Upper lobe of left lung (tissue), 4 donors: ENCODE measurements at regions not wholly inside any gene's neighbourhood (a gene's known extent, or its start where the extent isn't known, plus 50 kb on each side); places are given as distances from the start of the nearest gene placed in this dataset.

ENCODE experiments used
- CTCF ChIP-seq, 6 experiments: fragments of 450-650 bp in 4 of 6; fragments of 200-600 bp in 2 of 6; sonication (generic) in 2 of 6; IDR thresholded peaks; one replicate each; pipeline ENCODE4 v1.5.1; 2016 to 2019; ENCODE audit warnings: antibody characterized with exemption in 6 of 6
- EP300 ChIP-seq, 4 donors: sonication (generic); formaldehyde crosslinking; IDR thresholded peaks; one replicate each; pipeline ENCODE4 v1.5.1; 2017; ENCODE audit warnings: antibody characterized with exemption in 4 of 4, control low read depth in 2 of 4
- POLR2A ChIP-seq, 4 donors: fragments of 450-650 bp; IDR thresholded peaks; one replicate each; pipeline ENCODE4 v1.5.1; 2016 to 2017; ENCODE audit warnings: antibody characterized with exemption in 4 of 4, mild to moderate bottlenecking in 2 of 4

DNA sequence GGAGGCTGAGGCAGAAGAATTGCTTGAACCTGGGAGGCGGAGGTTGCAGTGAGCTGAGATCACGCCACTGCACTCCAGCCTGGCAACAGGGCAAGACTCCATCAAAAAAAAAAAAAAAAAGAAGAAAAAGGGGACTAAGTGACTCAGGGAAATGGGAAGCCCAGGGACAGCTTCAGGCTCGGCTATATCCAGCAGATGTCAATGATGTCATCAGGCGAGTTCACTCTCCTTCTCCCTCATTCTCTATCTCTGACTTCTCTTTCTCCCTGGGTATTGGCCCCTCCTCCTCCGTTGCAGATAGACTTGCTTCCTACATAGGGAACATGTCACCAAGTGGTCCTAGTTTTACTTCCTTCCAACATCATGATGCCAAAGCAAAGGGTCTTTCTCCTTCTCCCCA, 316.8 kb downstream of the TFAP2C start:
- no peak for TF ChIP-seq CTCF (IDR thresholded peaks at IDR 0.05)
- no peak for TF ChIP-seq EP300 (IDR thresholded peaks at IDR 0.05)
- TF ChIP-seq POLR2A (IDR thresholded peaks at IDR 0.05) = no peak
